Astrocyte (in vitro differentiated cells and primary cell): ENCODE measurements at regions not wholly inside any gene's neighbourhood (a gene's known extent, or its start where the extent isn't known, plus 50 kb on each side); places are given as distances from the start of the nearest gene placed in this dataset.

Experiments used
- CTCF ChIP-seq: IDR thresholded peaks from 2 replicates; pipeline ENCODE4 v1.5.1; 2011; ENCODE audit warnings: low read depth, mild to moderate bottlenecking, inconsistent platforms, low read length, moderate library complexity; ENCODE audit not compliant: insufficient read depth
- EZH2 ChIP-seq: IDR thresholded peaks from 2 replicates; pipeline ENCODE4 v1.6.1; 2012; ENCODE audit warnings: mild to moderate bottlenecking, low read length, inconsistent platforms; ENCODE audit not compliant: insufficient read depth

- TF ChIP-seq CTCF (no peak), EZH2 (no peak)
Observed at GRCh38 chr2:9789371-9789770, 53.9 kb upstream of the TAF1B start.
